Central memory CD8-positive, alpha-beta T cell (primary cell): ENCODE measurements at regions not wholly inside any gene's neighbourhood (a gene's known extent, or its start where the extent isn't known, plus 50 kb on each side); places are given as distances from the start of the nearest gene placed in this dataset.
"Not testable (repeated sequence)": the region's sequence is repeated elsewhere in the genome, so short reads cannot be mapped to it uniquely, and the experiment has no call there.

Source experiments
- ATAC-seq: fragments of 150-1000 bp; cut with Tn5 transposase; replicated peaks from 2 replicates; pipeline ENCODE4 v1.10.0; 2022; ENCODE audit warnings: mild to moderate bottlenecking, moderate FRiP score, moderate number of reproducible peaks; ENCODE audit not compliant: poor library complexity, severe bottlenecking; ENCODE audit errors: extremely low read depth
- DNase-seq, 2 donors: peaks; one replicate each; pipeline ENCODE4 v3.0.0; 2021; ENCODE audit warnings: low spot score in 2 of 2
- H3K27ac Mint-ChIP-seq: one replicate; pipeline ENCODE4 v1.8.0; 2022; ENCODE audit warnings: low read depth, mild to moderate bottlenecking, moderate library complexity, mixed read lengths
- H3K27me3 Mint-ChIP-seq: one replicate; pipeline ENCODE4 v1.8.0; 2022; ENCODE audit warnings: mixed read lengths
- H3K36me3 Mint-ChIP-seq: one replicate; pipeline ENCODE4 v1.8.0; 2022; ENCODE audit warnings: mild to moderate bottlenecking, moderate library complexity, mixed read lengths; ENCODE audit not compliant: insufficient read depth
- H3K4me1 Mint-ChIP-seq: one replicate; pipeline ENCODE4 v1.8.0; 2022; ENCODE audit warnings: mixed read lengths
- H3K4me3 Mint-ChIP-seq: one replicate; pipeline ENCODE4 v1.8.0; 2022; ENCODE audit warnings: mild to moderate bottlenecking, moderate library complexity, mixed read lengths
- H3K9me3 Mint-ChIP-seq: one replicate; pipeline ENCODE4 v1.8.0; 2022; ENCODE audit warnings: mixed read lengths

DNA sequence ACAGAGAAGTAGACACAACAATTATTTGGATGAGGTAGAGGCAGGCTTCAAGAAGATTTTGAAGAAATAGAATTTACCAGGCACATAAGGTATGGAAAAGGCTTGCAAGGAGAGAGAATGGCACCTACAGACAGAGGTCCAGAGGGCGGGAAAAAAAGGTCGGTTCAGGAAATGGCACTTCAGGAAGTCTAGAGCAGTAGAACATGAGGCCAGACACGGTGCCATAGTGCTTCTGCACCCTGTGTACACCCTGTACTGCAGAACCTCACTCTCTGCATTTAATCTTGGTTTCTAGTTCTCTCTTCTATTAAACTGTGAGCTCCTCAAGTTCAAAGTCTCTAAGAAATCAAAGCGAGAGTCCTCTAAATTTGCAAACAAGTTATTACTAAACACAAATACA is 113.4 kb upstream of the C2CD4B start:
- DNase-seq: no peak
- Mint-ChIP-seq H3K9me3 (no peaks in the 10 kb centered on the region), H3K27me3 (peaks cover 72% of the 10 kb centered on the region), H3K27ac (no peak overlapping the region), H3K4me3 (no peak overlapping the region), H3K4me1 (no peaks in the 10 kb centered on the region), H3K36me3 (no peaks in the 10 kb centered on the region)
- no peak for ATAC-seq

DNA sequence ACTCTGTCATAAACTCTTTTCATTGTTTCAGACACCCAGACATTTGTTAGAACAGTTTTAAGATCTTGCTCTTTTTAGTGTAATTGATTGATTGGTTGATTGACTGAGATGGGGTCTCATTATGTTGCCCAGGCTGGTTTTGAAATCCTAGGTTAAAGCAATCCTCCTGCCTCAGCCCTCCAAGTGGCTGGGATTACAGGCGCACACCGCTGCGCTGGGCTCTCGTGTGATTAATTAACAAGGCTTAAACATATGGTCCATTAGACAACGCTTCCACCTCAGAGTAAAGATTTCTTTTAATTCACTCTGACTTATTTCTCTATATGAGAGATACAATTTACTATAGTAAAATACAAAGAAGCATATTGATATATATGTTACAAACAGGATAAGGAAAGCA is 114.0 kb upstream of the C2CD4B start:
- Mint-ChIP-seq H3K4me1 (no peaks in the 10 kb centered on the region), H3K27ac (no peak overlapping the region), H3K27me3 (peaks cover 77% of the 10 kb centered on the region), H3K36me3 (no peaks in the 10 kb centered on the region), H3K4me3 (no peak overlapping the region), H3K9me3 (no peaks in the 10 kb centered on the region)
- DNase-seq (no peak), ATAC-seq (no peak)

DNA sequence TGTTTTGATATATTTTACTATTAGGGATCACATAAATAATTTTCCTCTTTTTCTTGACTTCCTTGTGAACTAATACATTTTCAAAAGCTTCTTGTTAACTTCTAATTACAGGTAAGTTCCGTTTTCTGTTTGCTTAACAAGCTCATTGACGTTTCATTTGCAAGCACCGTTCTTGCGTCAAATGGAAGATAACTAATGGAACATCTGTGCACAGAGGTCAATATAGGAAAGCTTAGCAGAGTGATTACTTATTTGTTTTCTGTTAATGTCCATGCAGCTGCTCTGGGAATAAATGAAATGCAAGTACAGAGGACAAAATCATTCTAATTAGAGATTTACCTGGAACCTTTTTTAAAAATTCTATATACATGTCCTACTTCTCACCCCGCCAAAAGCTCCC is 115.5 kb upstream of the C2CD4B start:
- DNase-seq (no peak), ATAC-seq (no peak)
- H3K27me3 Mint-ChIP-seq: peaks cover 87% of the 10 kb centered on the region
- no peaks in the 10 kb centered on the region for H3K36me3 Mint-ChIP-seq
- H3K4me3 Mint-ChIP-seq: no peak overlapping the region
- no peaks in the 10 kb centered on the region for H3K4me1 Mint-ChIP-seq
- H3K27ac Mint-ChIP-seq: no peak overlapping the region
- H3K9me3 Mint-ChIP-seq: no peaks in the 10 kb centered on the region

DNA sequence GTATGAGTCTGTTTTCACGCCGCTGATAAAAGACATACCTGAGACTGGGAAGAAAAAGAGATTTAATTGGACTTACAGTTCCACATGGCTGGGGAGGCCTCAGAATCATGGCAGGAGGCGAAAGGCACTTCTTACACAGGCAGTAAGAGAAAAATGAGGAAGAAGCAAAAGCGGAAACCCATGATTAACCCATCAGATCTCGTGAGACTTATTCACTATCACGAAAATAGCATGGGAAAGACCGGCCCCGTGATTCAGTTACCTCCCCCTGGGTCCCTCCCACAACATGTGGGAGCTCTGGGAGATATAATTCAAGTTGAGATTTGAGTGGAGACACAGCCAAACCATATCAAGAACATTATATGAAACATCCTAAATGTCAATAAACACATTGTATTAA is 116.7 kb upstream of the C2CD4B start:
- not testable (repeated sequence) for H3K4me3 Mint-ChIP-seq, H3K27ac Mint-ChIP-seq, H3K9me3 Mint-ChIP-seq, ATAC-seq, DNase-seq, H3K36me3 Mint-ChIP-seq, H3K4me1 Mint-ChIP-seq
- H3K27me3 Mint-ChIP-seq: peaks cover 87% of the 10 kb centered on the region

DNA sequence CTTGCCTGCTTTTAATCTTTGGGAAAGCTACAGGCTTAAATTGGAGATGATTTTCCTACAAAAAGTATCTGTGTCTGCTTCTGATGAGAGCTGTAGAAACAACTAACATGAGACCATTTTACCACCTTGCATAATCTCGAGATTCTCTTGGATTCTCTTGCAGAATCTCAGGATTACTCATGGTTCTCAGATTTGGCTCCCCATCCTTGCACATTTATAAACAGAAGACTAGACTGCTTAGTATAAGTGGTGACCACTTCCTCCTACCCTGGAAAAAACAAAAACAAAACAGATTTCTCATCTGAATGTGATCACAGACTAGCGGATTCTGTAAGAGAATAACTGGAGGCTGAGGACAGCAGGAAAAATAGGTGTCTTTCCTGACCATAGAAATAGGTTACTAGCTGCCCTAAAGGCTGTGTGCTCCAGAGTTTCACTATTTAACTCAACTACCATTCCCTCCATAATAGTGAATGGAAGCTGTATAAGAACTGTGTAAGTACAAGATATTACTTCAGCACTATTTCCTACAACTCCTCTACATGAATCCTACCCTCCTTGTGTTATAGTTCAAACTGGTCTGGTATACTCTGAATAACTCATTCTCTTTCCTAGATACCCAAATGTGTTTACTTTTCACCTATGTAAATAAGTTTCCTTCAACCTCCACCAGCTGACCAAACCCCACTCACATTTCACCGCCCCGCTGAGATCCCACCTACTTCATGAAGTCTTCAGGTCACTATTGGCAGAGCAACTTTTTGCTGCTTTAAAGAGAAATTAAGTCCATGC is 122.2 kb upstream of the C2CD4B start:
- Mint-ChIP-seq H3K4me1 (no peaks in the 10 kb centered on the region), H3K27me3 (peaks cover 66% of the 10 kb centered on the region), H3K9me3 (no peaks in the 10 kb centered on the region), H3K4me3 (no peak overlapping the region), H3K36me3 (no peaks in the 10 kb centered on the region), H3K27ac (no peak overlapping the region)
- DNase-seq (no peak), ATAC-seq (no peak)

DNA sequence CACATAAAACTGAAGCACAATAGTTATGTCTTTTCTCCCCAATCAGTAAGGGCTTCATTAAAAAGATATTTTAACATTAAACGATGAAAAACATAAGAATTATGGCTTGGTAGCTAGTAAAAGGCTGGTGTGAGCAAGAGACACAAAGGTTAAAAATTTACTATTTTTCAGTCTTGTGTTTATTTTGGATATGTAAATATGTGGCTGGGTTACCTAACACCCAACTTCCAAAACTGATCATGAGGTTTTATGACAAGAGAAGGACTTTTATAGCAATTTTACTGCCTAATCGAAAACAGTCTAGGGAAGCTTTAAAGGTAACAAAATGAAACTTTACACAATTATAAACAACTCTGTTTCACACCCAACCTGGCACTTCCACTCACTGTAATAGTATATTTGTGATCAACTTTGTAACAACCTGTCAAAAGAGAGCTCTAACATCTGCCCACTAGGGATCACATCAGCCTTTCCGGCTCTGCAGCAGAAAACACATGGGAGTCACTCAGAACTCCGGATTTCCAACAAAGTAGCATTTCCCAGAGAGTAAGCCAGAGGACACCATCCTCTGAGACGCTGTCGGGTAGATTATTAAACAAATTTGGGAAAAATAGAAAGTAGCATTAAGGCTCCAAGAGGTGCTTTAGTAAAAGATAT is 123.4 kb upstream of the C2CD4B start:
- peaks cover 71% of the 10 kb centered on the region for H3K27me3 Mint-ChIP-seq
- no peak for ATAC-seq

DNA sequence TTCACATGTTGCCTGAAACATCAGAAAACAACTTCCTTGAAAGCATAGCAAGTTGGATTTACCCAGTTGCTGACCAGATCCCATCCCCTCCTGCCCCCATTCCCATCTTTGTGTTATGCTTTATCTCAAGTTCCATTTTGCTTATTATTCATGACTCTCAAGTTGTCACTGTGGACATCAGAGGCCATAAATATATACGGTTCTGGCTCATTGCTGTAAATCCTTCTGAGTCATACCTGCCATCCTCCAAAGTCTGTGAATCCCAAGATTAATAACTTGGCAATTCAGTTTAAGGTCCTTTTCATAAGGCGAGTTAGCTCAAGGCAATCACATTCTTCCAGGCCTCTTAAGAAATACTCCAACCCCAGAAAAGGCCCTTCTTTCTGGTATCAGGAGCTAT is 126.2 kb upstream of the C2CD4B start:
- Mint-ChIP-seq H3K27ac (no peak overlapping the region), H3K4me1 (no peaks in the 10 kb centered on the region), H3K27me3 (peaks cover 68% of the 10 kb centered on the region), H3K4me3 (no peak overlapping the region), H3K36me3 (no peaks in the 10 kb centered on the region), H3K9me3 (no peaks in the 10 kb centered on the region)
- no peak for DNase-seq
- no peak for ATAC-seq

More for the DNA sequence above, 123.4 kb upstream of the C2CD4B start:
- DNase-seq: no peak
- no peak overlapping the region for H3K4me3 Mint-ChIP-seq
- no peaks in the 10 kb centered on the region for H3K36me3 Mint-ChIP-seq
- no peaks in the 10 kb centered on the region for H3K9me3 Mint-ChIP-seq
- H3K4me1 Mint-ChIP-seq: no peaks in the 10 kb centered on the region
- H3K27ac Mint-ChIP-seq: no peak overlapping the region

DNA sequence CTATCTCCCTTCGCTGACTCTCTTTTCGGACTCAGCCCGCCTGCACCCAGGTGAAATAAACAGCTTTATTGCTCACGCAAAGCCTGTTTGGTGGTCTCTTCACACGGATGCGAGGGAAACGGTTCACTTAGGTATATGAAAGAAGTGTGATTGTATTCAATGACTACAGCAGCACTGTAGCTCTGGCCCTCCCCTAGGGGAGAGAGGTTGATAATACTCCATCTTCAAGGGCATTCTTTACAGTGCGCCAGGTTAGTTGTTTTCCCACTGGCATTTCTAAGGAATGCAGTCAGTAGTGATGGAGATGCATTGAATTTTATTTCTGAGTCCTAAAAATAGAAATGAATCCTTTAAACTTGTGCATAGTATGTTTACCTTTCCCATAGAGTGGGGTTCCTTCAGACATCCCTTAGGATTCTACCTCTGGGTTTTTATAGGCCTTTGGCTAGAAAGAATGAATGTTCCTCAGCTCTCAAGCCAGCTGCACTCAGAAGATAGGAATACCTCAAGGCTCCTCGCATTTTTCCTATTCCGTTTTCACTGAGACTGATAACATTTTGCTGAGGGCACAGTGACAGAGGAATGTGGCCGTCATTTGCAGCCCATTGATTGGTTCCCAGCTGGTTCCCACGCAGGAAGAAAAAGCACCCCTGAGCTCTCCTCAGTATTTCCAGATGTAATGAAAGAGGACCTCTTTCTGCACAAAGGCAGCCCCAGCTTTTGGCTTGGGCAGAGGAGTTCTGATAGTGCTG is 131.8 kb upstream of the C2CD4B start:
- DNase-seq: no peak
- Mint-ChIP-seq H3K27me3 (peaks cover 78% of the 10 kb centered on the region), H3K4me1 (no peaks in the 10 kb centered on the region), H3K36me3 (no peaks in the 10 kb centered on the region), H3K4me3 (no peak overlapping the region), H3K9me3 (no peaks in the 10 kb centered on the region), H3K27ac (no peak overlapping the region)
- no peak for ATAC-seq

DNA sequence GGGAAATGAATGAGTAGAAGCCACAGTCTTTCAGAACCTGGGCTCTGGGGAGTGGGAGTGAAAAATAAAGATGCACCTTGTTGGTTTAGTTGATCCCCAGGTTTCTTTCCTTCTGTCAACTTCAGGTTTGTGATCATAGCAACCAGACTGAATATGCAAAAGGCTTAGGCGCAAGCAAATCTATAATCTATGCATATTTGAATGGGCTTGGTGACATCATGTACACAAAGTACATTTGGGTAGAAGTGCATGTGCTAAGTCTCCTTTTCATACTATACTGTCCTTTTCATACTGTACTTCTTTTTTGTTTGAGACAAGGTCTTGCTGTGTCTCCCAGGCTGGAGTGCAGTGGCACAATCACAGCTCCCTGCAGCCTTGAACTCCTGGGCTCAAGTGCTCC is 132.4 kb upstream of the C2CD4B start:
- Mint-ChIP-seq H3K4me1 (no peaks in the 10 kb centered on the region), H3K27ac (no peak overlapping the region), H3K27me3 (peaks cover 78% of the 10 kb centered on the region), H3K36me3 (no peaks in the 10 kb centered on the region), H3K9me3 (no peaks in the 10 kb centered on the region), H3K4me3 (no peak overlapping the region)
- ATAC-seq (no peak), DNase-seq (no peak)

DNA sequence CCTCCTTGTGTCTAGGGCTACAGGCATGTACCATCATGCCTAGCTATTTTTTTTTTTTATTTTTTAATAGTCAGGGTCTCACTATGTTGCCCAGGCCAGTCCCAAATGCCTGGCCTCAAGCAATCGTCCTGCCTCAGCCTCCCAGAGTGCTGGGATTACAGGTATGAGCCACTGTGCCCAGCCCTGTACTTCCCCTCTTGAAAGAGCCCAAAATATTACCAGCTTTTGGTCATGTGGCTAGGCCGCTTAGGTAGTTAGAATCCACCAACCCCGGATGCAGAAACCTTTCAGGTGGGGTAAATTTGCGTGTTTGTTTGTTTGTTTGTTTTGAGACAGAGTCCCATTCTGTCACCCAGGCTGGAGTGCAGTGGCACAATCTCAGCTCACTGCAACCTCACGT is 132.8 kb upstream of the C2CD4B start:
- ATAC-seq (no peak), DNase-seq (no peak)
- Mint-ChIP-seq H3K27me3 (peaks cover 78% of the 10 kb centered on the region), H3K4me3 (no peak overlapping the region), H3K9me3 (no peaks in the 10 kb centered on the region), H3K27ac (no peak overlapping the region), H3K4me1 (no peaks in the 10 kb centered on the region), H3K36me3 (no peaks in the 10 kb centered on the region)

DNA sequence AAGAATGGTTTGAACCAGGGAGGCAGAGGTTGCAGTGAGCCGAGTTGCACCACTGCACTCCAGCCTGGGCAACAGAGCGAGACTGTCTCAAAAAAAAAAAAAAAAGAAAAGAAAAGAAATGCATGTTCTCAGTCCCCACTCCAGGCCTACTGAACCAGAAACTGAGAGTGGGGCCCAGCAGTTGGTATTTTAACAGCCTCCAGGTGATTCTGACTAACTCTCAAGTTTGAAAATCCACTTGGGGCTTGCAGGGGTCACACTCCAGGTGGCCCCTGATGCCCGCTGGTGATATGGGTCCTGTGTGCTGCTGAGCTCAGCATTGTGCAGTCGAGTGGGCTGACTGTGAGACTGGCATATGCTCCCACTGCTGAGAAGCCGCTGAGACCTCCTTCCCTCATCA is 133.7 kb upstream of the C2CD4B start:
- H3K27me3 Mint-ChIP-seq: peaks cover 73% of the 10 kb centered on the region
- ATAC-seq: no peak
- no peak overlapping the region for H3K4me3 Mint-ChIP-seq
- H3K27ac Mint-ChIP-seq: no peak overlapping the region
- no peaks in the 10 kb centered on the region for H3K36me3 Mint-ChIP-seq
- H3K4me1 Mint-ChIP-seq: no peaks in the 10 kb centered on the region
- no peak for DNase-seq
- no peaks in the 10 kb centered on the region for H3K9me3 Mint-ChIP-seq

DNA sequence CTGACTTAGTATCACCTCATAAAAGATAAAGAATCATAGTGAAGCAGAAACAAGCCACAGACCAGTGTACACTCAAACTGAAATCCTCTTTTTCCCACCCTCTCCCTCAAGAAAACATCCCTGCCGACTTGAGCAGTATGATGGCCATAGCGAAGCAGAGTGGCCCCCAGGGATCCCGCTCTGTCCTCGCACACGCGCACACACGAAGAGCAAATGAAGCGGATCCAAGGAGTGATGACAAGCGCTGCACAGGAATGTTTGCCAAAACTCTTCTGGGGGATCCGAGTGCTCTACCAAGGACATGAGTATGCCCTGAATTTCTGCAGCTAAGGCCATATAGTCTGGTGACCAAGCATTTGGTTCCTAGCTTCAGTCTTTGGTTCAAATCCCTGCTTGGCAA is 134.5 kb upstream of the C2CD4B start:
- DNase-seq (no peak), ATAC-seq (no peak)
- H3K9me3 Mint-ChIP-seq: no peaks in the 10 kb centered on the region
- peaks cover 66% of the 10 kb centered on the region for H3K27me3 Mint-ChIP-seq
- H3K4me3 Mint-ChIP-seq: no peak overlapping the region
- no peaks in the 10 kb centered on the region for H3K4me1 Mint-ChIP-seq
- H3K27ac Mint-ChIP-seq: no peak overlapping the region
- no peaks in the 10 kb centered on the region for H3K36me3 Mint-ChIP-seq
